CD14-positive monocyte (primary cell): ENCODE measurements at regions not wholly inside any gene's neighbourhood (a gene's known extent, or its start where the extent isn't known, plus 50 kb on each side); places are given as distances from the start of the nearest gene placed in this dataset.

Source experiments
- DNase-seq, 3 donors: peaks; one replicate each; pipeline ENCODE4 v3.0.0-alpha.2; 2011 to 2022
- H2AFZ ChIP-seq: 2 replicates; pipeline ENCODE4 v1.6.0; 2012; ENCODE audit warnings: mild to moderate bottlenecking, low read depth, low read length, inconsistent platforms; ENCODE audit not compliant: insufficient read depth, poor library complexity, severe bottlenecking
- H3K27ac ChIP-seq, 2 donors: 1 replicate in 1 of 2; 2 replicates in 1 of 2; pipeline ENCODE4 v1.5.1; 2012 to 2013; ENCODE audit warnings: low read length in 2 of 2, control low read depth in 1 of 2, inconsistent platforms in 1 of 2, low read depth in 1 of 2, mild to moderate bottlenecking in 1 of 2
- H3K27me3 ChIP-seq, 2 donors: one replicate each; pipeline versions ENCODE4 v1.6.0 to v1.6.1; 2011 to 2013; ENCODE audit warnings: low read length in 2 of 2; ENCODE audit not compliant: control insufficient read depth in 2 of 2, insufficient read depth in 2 of 2
- H3K36me3 ChIP-seq, 2 donors: replicated peaks in 1 of 2; 1 replicate in 1 of 2; 2 replicates in 1 of 2; pipeline versions ENCODE4 v1.5.1 to v1.6.1; 2012 to 2013; ENCODE audit warnings: low read length in 2 of 2, control low read depth in 1 of 2, inconsistent platforms in 1 of 2, mild to moderate bottlenecking in 1 of 2; ENCODE audit not compliant: insufficient read depth in 2 of 2, control insufficient read depth in 1 of 2
- H3K4me1 ChIP-seq, 2 donors: 1 replicate in 1 of 2; 2 replicates in 1 of 2; pipeline versions ENCODE4 v1.5.1 to v1.6.1; 2012 to 2013; ENCODE audit warnings: low read length in 2 of 2, control low read depth in 1 of 2, inconsistent platforms in 1 of 2, mild to moderate bottlenecking in 1 of 2, moderate library complexity in 1 of 2; ENCODE audit not compliant: insufficient read depth in 2 of 2, control insufficient read depth in 1 of 2
- H3K4me2 ChIP-seq: replicated peaks from 2 replicates; pipeline ENCODE3; 2012; ENCODE audit warnings: low read length, moderate library complexity, mild to moderate bottlenecking; ENCODE audit not compliant: poor library complexity, severe bottlenecking; ENCODE audit errors: extremely low read depth
- H3K4me3 ChIP-seq, 3 experiments: fragments of 200-600 bp in 1 of 3; sonication (generic) in 1 of 3; replicated peaks in 1 of 3; 1 replicate in 2 of 3; 2 replicates in 1 of 3; pipeline ENCODE4 v1.5.1; 2011 to 2013; ENCODE audit warnings: low read length in 3 of 3, mild to moderate bottlenecking in 3 of 3, control low read depth in 2 of 3, low read depth in 2 of 3, inconsistent platforms in 1 of 3, moderate library complexity in 1 of 3
- H3K79me2 ChIP-seq: 2 replicates; pipeline ENCODE4 v1.6.0; 2012; ENCODE audit warnings: mild to moderate bottlenecking, control low read depth, inconsistent platforms, low read length, moderate library complexity; ENCODE audit not compliant: insufficient read depth
- H3K9ac ChIP-seq: 2 replicates; pipeline ENCODE4 v1.6.0; 2017; ENCODE audit warnings: low read length, mild to moderate bottlenecking; ENCODE audit not compliant: insufficient read depth, poor library complexity, severe bottlenecking
- H3K9me3 ChIP-seq, 2 donors: replicated peaks in 1 of 2; 1 replicate in 1 of 2; 2 replicates in 1 of 2; pipeline versions ENCODE4 v1.5.1 to v1.6.1; 2012 to 2013; ENCODE audit warnings: low read length in 2 of 2, control low read depth in 1 of 2; ENCODE audit not compliant: control insufficient read depth in 1 of 2, insufficient read depth in 1 of 2
- H4K20me1 ChIP-seq: 2 replicates; pipeline ENCODE4 v1.6.0; 2012; ENCODE audit warnings: mild to moderate bottlenecking, low read length, control low read depth, moderate library complexity; ENCODE audit not compliant: insufficient read depth
- H3K27ac Mint-ChIP-seq, 7 donors: one replicate each; pipeline ENCODE4 v1.8.0; 2020; ENCODE audit warnings: mild to moderate bottlenecking in 7 of 7, mixed read lengths in 7 of 7, moderate library complexity in 6 of 7, inconsistent platforms in 2 of 7
- H3K27me3 Mint-ChIP-seq, 3 donors: one replicate each; pipeline ENCODE4 v1.8.0; 2021 to 2022; ENCODE audit warnings: low read depth in 3 of 3, mild to moderate bottlenecking in 3 of 3, mixed read lengths in 3 of 3, moderate library complexity in 3 of 3, inconsistent platforms in 1 of 3
- H3K36me3 Mint-ChIP-seq, 2 donors: one replicate each; pipeline ENCODE4 v1.8.0; 2020; ENCODE audit warnings: mixed read lengths in 2 of 2, inconsistent platforms in 1 of 2, mild to moderate bottlenecking in 1 of 2
- H3K4me1 Mint-ChIP-seq: one replicate; pipeline ENCODE4 v1.8.0; 2020; ENCODE audit warnings: mild to moderate bottlenecking, mixed read lengths
- H3K4me3 Mint-ChIP-seq, 2 donors: one replicate each; pipeline ENCODE4 v1.8.0; 2020; ENCODE audit warnings: mild to moderate bottlenecking in 2 of 2, mixed read lengths in 2 of 2, moderate library complexity in 1 of 2
- H3K9me3 Mint-ChIP-seq, 7 donors: one replicate each; pipeline ENCODE4 v1.8.0; 2020 to 2022; ENCODE audit warnings: mixed read lengths in 7 of 7, mild to moderate bottlenecking in 6 of 7, moderate library complexity in 6 of 7, inconsistent platforms in 2 of 7
- WGBS: methylation state at CpG from one replicate; pipeline ENCODE4 v1.1.5; 2013; ENCODE audit warnings: missing lambda C conversion rate; ENCODE audit not compliant: insufficient coverage; 5-methylcytosine and 5-hydroxymethylcytosine counted together
- intact Hi-C, 2 donors: fragments of 100-400 bp; cut with micrococcal nuclease; formaldehyde crosslinking; loops; one replicate each; pipeline versions ENCODE4 v1.15.0 to v1.15.1; 2023
- TF ChIP-seq, protein P1 (sequence below): fragments of 200-600 bp; IDR thresholded peaks from one replicate; pipeline ENCODE4 v1.8.0; 2022; ENCODE audit warnings: antibody characterized with exemption, mild to moderate bottlenecking

GRCh38 chr1:82598337-82598736, 797.6 kb downstream of the ADGRL2 start:
- Mint-ChIP-seq H3K4me1 (peaks cover 19% of the 10 kb centered on the region), H3K36me3 (no peaks in the 10 kb centered on the region), H3K4me3 (no peak overlapping the region), H3K27me3 (no peaks in the 10 kb centered on the region), H3K27ac (no peak overlapping the region), H3K9me3 (peaks cover 0 to 2% (median 0%) of the 10 kb centered on the region in 7 donors)
- H3K27ac ChIP-seq, result no peak overlapping the region
- no peaks in the 10 kb centered on the region for H3K79me2 ChIP-seq
- peaks cover 7 to 20% of the 10 kb centered on the region in 2 donors for H3K4me1 ChIP-seq
- no peak for DNase-seq
- peak overlapping the region; percentile 17 for H3K4me2 ChIP-seq
- no peaks in the 10 kb centered on the region for H3K27me3 ChIP-seq
- no peaks in the 10 kb centered on the region for H3K9me3 ChIP-seq
- no peaks in the 10 kb centered on the region for H4K20me1 ChIP-seq
- H2AFZ ChIP-seq, result no peak overlapping the region
- H3K36me3 ChIP-seq, result no peaks in the 10 kb centered on the region
- intact Hi-C loops, result no loop called here
- no peak overlapping the region for H3K9ac ChIP-seq
- no peak overlapping the region for H3K4me3 ChIP-seq
- TF ChIP-seq, protein P1, sequence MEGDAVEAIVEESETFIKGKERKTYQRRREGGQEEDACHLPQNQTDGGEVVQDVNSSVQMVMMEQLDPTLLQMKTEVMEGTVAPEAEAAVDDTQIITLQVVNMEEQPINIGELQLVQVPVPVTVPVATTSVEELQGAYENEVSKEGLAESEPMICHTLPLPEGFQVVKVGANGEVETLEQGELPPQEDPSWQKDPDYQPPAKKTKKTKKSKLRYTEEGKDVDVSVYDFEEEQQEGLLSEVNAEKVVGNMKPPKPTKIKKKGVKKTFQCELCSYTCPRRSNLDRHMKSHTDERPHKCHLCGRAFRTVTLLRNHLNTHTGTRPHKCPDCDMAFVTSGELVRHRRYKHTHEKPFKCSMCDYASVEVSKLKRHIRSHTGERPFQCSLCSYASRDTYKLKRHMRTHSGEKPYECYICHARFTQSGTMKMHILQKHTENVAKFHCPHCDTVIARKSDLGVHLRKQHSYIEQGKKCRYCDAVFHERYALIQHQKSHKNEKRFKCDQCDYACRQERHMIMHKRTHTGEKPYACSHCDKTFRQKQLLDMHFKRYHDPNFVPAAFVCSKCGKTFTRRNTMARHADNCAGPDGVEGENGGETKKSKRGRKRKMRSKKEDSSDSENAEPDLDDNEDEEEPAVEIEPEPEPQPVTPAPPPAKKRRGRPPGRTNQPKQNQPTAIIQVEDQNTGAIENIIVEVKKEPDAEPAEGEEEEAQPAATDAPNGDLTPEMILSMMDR, result no peak

GRCh38 chr1:82597649-82598048, 796.9 kb downstream of the ADGRL2 start:
- Histone ChIP-seq H3K27me3 (no peaks in the 10 kb centered on the region), H3K79me2 (no peaks in the 10 kb centered on the region), H3K36me3 (no peaks in the 10 kb centered on the region), H3K4me2 (no peak overlapping the region), H3K9ac (no peak overlapping the region), H3K4me3 (no peak overlapping the region), H4K20me1 (no peaks in the 10 kb centered on the region), H3K9me3 (no peaks in the 10 kb centered on the region), H3K27ac (no peak overlapping the region), H2AFZ (no peak overlapping the region), H3K4me1 (peaks cover 7 to 20% of the 10 kb centered on the region in 2 donors)
- no peaks in the 10 kb centered on the region for H3K36me3 Mint-ChIP-seq
- H3K4me3 Mint-ChIP-seq, result no peak overlapping the region
- no peak overlapping the region for H3K27ac Mint-ChIP-seq
- peaks cover 19% of the 10 kb centered on the region for H3K4me1 Mint-ChIP-seq
- intact Hi-C loops, result no loop called here
- peaks cover 0 to 2% (median 0%) of the 10 kb centered on the region in 3 donors for H3K27me3 Mint-ChIP-seq
- TF ChIP-seq, protein P1, result no peak
- WGBS, result 100% methylated on average over 2 of the region's 3 CpGs
- peaks cover 0 to 2% (median 0%) of the 10 kb centered on the region in 7 donors for H3K9me3 Mint-ChIP-seq
- no peak for DNase-seq
